Upper lobe of right lung (tissue), 1 donor: ENCODE measurements at regions not wholly inside any gene's neighbourhood (a gene's known extent, or its start where the extent isn't known, plus 50 kb on each side); places are given as distances from the start of the nearest gene placed in this dataset.
A peak's percentile ranks its signal among the peaks of the same experiment; 100 is the strongest.

ENCODE experiments used
- ATAC-seq: fragments of 200-7000 bp; cut with Tn5 transposase; one replicate; pipeline ENCODE4 v1.9.1; 2020; ENCODE audit warnings: mild to moderate bottlenecking, moderate library complexity
- DNase-seq: peaks from one replicate; pipeline ENCODE4 v3.0.0-alpha.2; 2020
- H3K27ac ChIP-seq: fragments of 200-600 bp; one replicate; pipeline ENCODE4 v1.8.0; 2022
- H3K27me3 ChIP-seq: fragments of 200-600 bp; one replicate; pipeline ENCODE4 v1.8.0; 2022; ENCODE audit warnings: mild to moderate bottlenecking
- H3K36me3 ChIP-seq: fragments of 200-600 bp; one replicate; pipeline ENCODE4 v1.8.0; 2022
- H3K4me1 ChIP-seq: fragments of 200-600 bp; one replicate; pipeline ENCODE4 v1.8.0; 2022
- H3K4me3 ChIP-seq: fragments of 200-600 bp; one replicate; pipeline ENCODE4 v1.8.0; 2022; ENCODE audit warnings: mild to moderate bottlenecking
- H3K9me3 ChIP-seq: fragments of 200-600 bp; one replicate; pipeline ENCODE4 v1.8.0; 2022
- intact Hi-C: fragments of 100-400 bp; cut with DNase I; formaldehyde crosslinking; loops from one replicate; pipeline ENCODE4 v1.11.0; 2022
- TF ChIP-seq, protein P1 (sequence below): fragments of 200-600 bp; IDR thresholded peaks from one replicate; pipeline ENCODE4 v1.8.0; 2022; ENCODE audit warnings: antibody characterized with exemption
- donor health status: DM: no; HTN: yes; CAD: no; lungs with severe emphysema.

GRCh38 chr22:48342016-48342415 is 1485.7 kb downstream of the BRD1 start:
- Histone ChIP-seq H3K9me3 (no peaks in the 10 kb centered on the region), H3K4me1 (no peaks in the 10 kb centered on the region), H3K27ac (no peak overlapping the region), H3K4me3 (no peak overlapping the region), H3K27me3 (peaks cover 8% of the 10 kb centered on the region), H3K36me3 (no peaks in the 10 kb centered on the region)
- no peak for ATAC-seq
- intact Hi-C loops, result no loop called here
- no peak for DNase-seq
- TF ChIP-seq, protein P1, sequence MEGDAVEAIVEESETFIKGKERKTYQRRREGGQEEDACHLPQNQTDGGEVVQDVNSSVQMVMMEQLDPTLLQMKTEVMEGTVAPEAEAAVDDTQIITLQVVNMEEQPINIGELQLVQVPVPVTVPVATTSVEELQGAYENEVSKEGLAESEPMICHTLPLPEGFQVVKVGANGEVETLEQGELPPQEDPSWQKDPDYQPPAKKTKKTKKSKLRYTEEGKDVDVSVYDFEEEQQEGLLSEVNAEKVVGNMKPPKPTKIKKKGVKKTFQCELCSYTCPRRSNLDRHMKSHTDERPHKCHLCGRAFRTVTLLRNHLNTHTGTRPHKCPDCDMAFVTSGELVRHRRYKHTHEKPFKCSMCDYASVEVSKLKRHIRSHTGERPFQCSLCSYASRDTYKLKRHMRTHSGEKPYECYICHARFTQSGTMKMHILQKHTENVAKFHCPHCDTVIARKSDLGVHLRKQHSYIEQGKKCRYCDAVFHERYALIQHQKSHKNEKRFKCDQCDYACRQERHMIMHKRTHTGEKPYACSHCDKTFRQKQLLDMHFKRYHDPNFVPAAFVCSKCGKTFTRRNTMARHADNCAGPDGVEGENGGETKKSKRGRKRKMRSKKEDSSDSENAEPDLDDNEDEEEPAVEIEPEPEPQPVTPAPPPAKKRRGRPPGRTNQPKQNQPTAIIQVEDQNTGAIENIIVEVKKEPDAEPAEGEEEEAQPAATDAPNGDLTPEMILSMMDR, result no peak

GRCh38 chr22:48340727-48341709 is 1486.7 kb downstream of the BRD1 start:
- no peaks in the 10 kb centered on the region for H3K4me1 ChIP-seq
- intact Hi-C loops, result no loop called here
- H3K27ac ChIP-seq, result no peak overlapping the region
- no peak overlapping the region for H3K4me3 ChIP-seq
- peaks cover 8% of the 10 kb centered on the region for H3K27me3 ChIP-seq
- ATAC-seq (no peak), DNase-seq (no peak)
- TF ChIP-seq, protein P1, result no peak
- no peaks in the 10 kb centered on the region for H3K36me3 ChIP-seq
- no peaks in the 10 kb centered on the region for H3K9me3 ChIP-seq

DNA sequence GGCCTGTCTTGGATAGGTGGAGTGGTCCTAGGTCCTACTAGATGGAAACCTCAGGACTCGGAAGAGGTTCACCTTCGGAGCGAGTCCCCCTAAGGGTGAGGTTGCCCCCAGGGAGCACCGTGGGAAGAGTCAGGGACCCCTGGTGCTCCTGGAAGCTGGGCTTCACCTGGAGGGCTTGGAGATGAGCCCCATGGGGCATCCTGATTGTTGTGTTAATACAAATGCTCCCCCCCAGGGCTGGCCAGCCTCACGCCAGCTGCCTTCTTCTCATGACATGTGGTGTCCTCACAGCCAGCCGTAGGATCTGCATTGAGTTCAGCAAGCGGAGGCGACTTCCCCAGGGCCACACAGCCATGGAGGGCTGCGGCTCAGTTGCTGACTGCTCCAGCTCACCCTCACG is 1487.5 kb downstream of the BRD1 start:
- Histone ChIP-seq H3K4me3 (no peak overlapping the region), H3K9me3 (no peaks in the 10 kb centered on the region), H3K27me3 (peaks cover 8% of the 10 kb centered on the region), H3K27ac (no peak overlapping the region), H3K36me3 (no peaks in the 10 kb centered on the region), H3K4me1 (no peaks in the 10 kb centered on the region)
- ATAC-seq (no peak), DNase-seq (no peak)
- TF ChIP-seq, protein P1, result no peak
- intact Hi-C loops, result no loop called here

- intact Hi-C loops, result no loop called here
- Histone ChIP-seq H3K27me3 (peaks cover 8% of the 10 kb centered on the region), H3K4me3 (no peak overlapping the region), H3K4me1 (no peaks in the 10 kb centered on the region), H3K9me3 (no peaks in the 10 kb centered on the region), H3K36me3 (no peaks in the 10 kb centered on the region), H3K27ac (no peak overlapping the region)
- DNase-seq (no peak), ATAC-seq (no peak)
- TF ChIP-seq, protein P1, result no peak
Observed at GRCh38 chr22:48338793-48339705, 1488.6 kb downstream of the BRD1 start.

GRCh38 chr22:48337957-48338792 is 1489.5 kb downstream of the BRD1 start:
- Histone ChIP-seq H3K27ac (no peak overlapping the region), H3K36me3 (no peaks in the 10 kb centered on the region), H3K4me3 (no peak overlapping the region), H3K9me3 (no peaks in the 10 kb centered on the region), H3K27me3 (peaks cover 8% of the 10 kb centered on the region), H3K4me1 (no peaks in the 10 kb centered on the region)
- peak; percentile 59 for DNase-seq
- peak; percentile 4 for ATAC-seq
- intact Hi-C loops, result no loop called here
- TF ChIP-seq, protein P1, result no peak
